ENCODE measurements at regions not wholly inside any gene's neighbourhood (a gene's known extent, or its start where the extent isn't known, plus 50 kb on each side); places are given as distances from the start of the nearest gene placed in this dataset.

DNA sequence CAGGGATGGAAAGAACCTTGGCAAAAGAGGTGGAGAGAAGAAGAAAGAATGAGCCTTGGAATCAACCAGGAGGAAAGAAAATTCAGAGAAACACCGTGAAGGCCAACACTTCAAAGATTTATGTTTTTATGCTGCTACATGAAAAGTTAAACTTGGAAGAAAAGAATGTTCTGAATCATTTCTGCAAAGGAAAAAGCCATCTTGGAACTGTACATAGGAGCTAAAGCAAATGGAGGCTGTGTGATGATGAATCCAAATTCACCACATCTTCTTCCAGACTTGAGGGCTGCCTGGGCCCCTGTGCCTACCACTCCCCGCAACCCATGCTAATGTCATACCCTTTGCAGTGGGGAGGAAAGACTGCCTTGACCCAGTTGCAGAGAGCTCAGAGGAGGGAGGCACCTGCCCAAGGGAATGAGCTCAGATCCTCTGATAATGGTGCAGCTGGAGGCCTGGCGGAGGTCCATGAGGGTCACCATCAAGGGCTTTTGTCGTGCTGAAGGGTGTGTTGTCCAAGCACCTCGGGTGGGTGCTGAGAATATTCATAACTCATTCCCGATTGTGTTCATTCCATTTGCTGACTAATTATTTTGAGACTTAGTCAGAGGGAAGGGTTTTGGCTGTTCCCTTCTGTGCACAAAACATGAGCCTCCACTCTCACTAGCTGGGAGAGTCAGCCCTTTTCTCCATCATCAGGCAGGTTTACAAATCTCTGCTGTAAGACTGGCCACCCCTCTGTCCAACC, 245.8 kb upstream of the JAG1 start:
- H3K4me3 Mint-ChIP-seq: no peak overlapping the region
- no peaks in the 10 kb centered on the region for H3K27me3 Mint-ChIP-seq
- H3K9me3 Mint-ChIP-seq: peaks cover 4% of the 10 kb centered on the region
- no peak overlapping the region for H3K27ac Mint-ChIP-seq
- no peaks in the 10 kb centered on the region for H3K4me1 Mint-ChIP-seq
- intact Hi-C loops (cut with micrococcal nuclease): no loop called here
- H3K36me3 Mint-ChIP-seq (ENCODE audit: low read depth): no peaks in the 10 kb centered on the region
- DNase-seq: no peak

DNA sequence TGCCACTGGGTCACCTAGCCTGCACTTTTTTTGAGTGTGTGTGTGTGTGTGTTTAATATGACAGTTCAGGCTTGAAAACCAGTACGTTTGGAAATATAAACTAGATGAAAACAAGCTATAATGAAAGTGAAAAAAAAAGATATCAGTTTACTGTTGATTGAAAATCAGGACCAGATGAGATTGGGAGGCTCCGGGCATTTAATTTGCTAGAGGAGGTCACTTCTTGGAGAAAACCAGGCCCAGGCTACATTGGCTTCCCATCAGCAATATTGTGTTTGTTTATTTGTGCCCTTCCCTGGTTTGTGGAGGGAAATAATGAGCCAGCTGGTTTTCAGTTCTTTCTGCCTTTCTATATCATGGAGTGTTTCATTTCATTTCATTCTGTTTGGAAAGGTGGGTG, 246.6 kb upstream of the JAG1 start:
- peaks cover 4% of the 10 kb centered on the region for H3K9me3 Mint-ChIP-seq
- H3K4me3 Mint-ChIP-seq: no peak overlapping the region
- intact Hi-C loops (cut with micrococcal nuclease): no loop called here
- H3K27ac Mint-ChIP-seq: no peak overlapping the region
- no peaks in the 10 kb centered on the region for H3K4me1 Mint-ChIP-seq
- H3K27me3 Mint-ChIP-seq: no peaks in the 10 kb centered on the region
- H3K36me3 Mint-ChIP-seq (ENCODE audit: low read depth): no peaks in the 10 kb centered on the region
- no peak for DNase-seq

DNA sequence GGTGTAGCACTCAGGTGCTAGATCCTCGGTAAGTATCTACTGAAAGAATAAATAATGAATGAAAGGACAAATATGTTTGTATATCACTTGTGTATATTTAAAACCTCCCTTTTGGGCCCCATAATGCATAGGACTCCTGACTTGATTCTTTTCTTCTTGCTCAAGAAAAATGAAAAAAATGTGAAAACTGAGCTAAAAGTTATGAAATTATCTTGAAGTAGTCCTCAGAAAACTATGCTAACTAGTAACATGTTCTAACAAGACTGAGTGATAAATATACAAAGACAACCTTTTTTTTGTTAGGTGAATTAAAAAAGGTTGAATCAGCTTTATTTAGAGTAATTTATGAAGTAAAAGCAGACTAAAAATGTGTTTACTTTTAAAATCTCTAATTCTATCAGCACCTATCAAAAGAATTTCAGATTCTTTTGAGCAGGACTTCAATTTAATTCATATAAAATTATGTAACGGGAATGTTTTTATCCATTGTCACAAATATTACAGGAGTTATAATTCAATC, 247.8 kb upstream of the JAG1 start:
- Mint-ChIP-seq H3K4me1 (no peaks in the 10 kb centered on the region), H3K27ac (no peak overlapping the region), H3K9me3 (peaks cover 4% of the 10 kb centered on the region), H3K4me3 (no peak overlapping the region), H3K27me3 (no peaks in the 10 kb centered on the region), H3K36me3 (ENCODE audit: low read depth) (no peaks in the 10 kb centered on the region)
- DNase-seq: no peak
- intact Hi-C loops (cut with micrococcal nuclease): no loop called here

DNA sequence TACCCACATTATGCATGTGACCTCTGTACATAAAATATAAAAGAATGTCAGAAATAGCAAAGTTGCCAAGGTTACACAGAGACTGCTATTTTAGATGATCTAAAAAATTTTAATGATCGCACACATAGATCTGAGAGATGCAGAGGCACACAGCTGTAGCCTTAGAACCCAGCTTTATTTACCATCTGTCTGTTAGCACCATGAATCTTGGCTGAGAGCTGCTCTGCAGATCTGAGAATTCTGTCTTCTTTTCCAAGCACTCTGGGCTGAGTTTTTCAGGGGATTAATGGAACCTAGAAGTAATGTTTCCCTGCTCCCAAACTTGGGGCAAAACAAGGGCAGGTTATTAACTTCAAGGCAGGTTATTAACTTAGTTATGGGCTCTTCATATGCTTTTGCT, 248.7 kb upstream of the JAG1 start:
- H3K36me3 Mint-ChIP-seq (ENCODE audit: low read depth): no peaks in the 10 kb centered on the region
- H3K27ac Mint-ChIP-seq: no peak overlapping the region
- H3K9me3 Mint-ChIP-seq: peaks cover 4% of the 10 kb centered on the region
- H3K27me3 Mint-ChIP-seq: no peaks in the 10 kb centered on the region
- intact Hi-C loops (cut with micrococcal nuclease): no loop called here
- no peaks in the 10 kb centered on the region for H3K4me1 Mint-ChIP-seq
- no peak for DNase-seq
- no peak overlapping the region for H3K4me3 Mint-ChIP-seq

DNA sequence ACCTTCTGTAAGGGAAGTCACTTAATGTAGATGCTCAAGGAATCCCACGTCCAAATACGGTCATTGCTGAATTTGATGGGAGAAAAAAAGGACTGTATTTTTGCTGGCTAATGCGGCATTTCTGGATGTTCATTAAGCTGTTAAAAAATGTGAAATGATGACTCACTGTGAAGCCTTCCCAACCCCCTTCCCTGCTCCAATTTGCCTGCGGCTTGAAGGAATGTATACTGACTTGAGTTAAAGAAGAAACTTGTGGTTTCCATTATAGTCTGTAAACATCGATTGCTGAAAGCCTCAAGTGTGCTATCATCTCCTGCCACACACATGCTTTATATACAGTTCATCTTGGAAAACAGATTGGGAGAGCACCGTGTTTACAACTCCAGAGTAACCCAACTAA, 249.1 kb upstream of the JAG1 start:
- intact Hi-C loops (cut with micrococcal nuclease): no loop called here
- no peak overlapping the region for H3K4me3 Mint-ChIP-seq

DNA sequence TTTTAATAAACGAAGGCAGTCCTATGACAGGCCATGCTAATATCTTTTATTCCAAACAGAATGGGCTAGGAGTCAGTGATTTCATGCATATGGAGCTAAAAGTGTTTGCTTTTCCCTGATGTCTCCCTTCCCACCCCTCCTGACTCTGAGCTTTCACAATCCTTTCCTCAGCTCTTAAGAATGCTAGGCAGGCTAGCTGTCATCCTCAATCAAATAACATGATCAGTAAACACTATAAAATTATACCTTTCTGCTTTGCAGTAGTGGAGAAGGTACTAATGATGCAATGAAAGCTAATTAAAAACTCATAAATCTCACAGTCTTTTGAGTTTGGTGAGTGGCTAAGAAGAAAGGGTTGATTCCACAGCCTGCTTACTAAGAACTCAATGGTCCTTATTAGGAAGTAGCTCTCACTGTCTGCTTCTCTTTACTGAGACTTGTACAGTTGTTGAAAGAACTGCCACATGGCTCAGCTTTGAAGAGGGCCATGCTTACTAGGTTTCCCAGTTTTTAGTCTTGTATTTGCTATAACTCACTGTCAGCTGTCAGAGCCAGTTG, 250.9 kb upstream of the JAG1 start:
- no peaks in the 10 kb centered on the region for H3K9me3 Mint-ChIP-seq
- no peaks in the 10 kb centered on the region for H3K36me3 Mint-ChIP-seq (ENCODE audit: low read depth)
- intact Hi-C loops (cut with micrococcal nuclease): no loop called here
- DNase-seq: no peak
- no peak overlapping the region for H3K27ac Mint-ChIP-seq
- H3K4me1 Mint-ChIP-seq: no peaks in the 10 kb centered on the region
- H3K4me3 Mint-ChIP-seq: no peak overlapping the region
- no peaks in the 10 kb centered on the region for H3K27me3 Mint-ChIP-seq

More for the DNA sequence above, 249.1 kb upstream of the JAG1 start:
- no peaks in the 10 kb centered on the region for H3K36me3 Mint-ChIP-seq (ENCODE audit: low read depth)
- no peak for DNase-seq
- H3K4me1 Mint-ChIP-seq: no peaks in the 10 kb centered on the region
- no peaks in the 10 kb centered on the region for H3K27me3 Mint-ChIP-seq
- peaks cover 4% of the 10 kb centered on the region for H3K9me3 Mint-ChIP-seq
- no peak overlapping the region for H3K27ac Mint-ChIP-seq

DNA sequence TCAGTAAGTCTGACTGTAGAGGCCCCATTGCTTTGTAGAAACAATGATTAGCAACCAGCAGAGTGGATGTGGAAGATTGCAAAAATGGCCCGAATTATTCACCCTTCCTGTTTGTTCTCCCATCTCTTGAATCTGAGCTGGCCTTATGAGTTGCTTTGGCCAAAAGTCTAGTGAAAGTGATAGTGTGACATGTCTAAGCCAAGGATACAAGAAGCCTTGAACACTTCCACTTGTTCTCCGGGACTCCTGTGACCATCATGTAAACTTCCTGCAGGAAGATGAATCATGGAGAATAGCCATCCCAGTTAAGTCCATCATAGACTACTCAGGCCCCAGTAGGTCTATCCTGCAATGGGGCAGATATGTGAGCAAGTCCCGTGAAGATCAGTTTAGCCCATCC, 252.0 kb upstream of the JAG1 start:
- intact Hi-C loops (cut with micrococcal nuclease): no loop called here

DNA sequence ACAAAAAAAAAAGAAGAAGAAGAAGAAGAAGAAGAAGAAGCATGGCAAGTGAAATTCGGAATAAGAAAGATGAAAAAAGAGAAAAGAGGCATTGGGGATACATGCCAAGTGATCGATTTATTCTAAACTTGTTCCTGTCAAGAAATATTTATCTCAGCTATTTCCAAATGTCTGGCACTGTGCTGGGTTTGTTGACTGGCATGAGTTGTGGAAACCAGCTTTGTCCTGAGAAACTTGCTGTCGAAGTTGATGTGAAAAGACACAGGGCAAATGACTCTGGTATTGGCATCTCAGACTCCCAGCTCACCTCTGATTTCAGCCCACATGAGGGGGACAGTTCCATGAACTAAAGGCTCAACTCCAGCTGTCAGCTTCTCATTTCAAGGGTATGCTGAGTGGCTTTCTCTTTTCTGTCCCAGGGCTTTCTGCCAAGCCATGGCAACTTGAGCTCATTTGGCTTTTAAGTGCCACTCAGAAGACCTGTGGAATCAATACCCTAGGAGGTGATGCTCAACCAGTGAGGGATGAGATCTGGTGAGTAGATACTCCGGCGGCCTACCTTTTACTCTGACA, 253.3 kb upstream of the JAG1 start:
- DNase-seq: no peak
- peaks cover 7% of the 10 kb centered on the region for H3K9me3 Mint-ChIP-seq
- H3K27me3 Mint-ChIP-seq: no peaks in the 10 kb centered on the region
- H3K27ac Mint-ChIP-seq: no peak overlapping the region
- intact Hi-C loops (cut with micrococcal nuclease): no loop called here
- H3K4me1 Mint-ChIP-seq: no peaks in the 10 kb centered on the region
- no peak overlapping the region for H3K4me3 Mint-ChIP-seq
- H3K36me3 Mint-ChIP-seq (ENCODE audit: low read depth): no peaks in the 10 kb centered on the region

More for the DNA sequence above, 252.0 kb upstream of the JAG1 start:
- Mint-ChIP-seq H3K4me1 (no peaks in the 10 kb centered on the region), H3K4me3 (no peak overlapping the region), H3K9me3 (no peaks in the 10 kb centered on the region), H3K36me3 (ENCODE audit: low read depth) (no peaks in the 10 kb centered on the region), H3K27me3 (no peaks in the 10 kb centered on the region), H3K27ac (no peak overlapping the region)
- DNase-seq: no peak

DNA sequence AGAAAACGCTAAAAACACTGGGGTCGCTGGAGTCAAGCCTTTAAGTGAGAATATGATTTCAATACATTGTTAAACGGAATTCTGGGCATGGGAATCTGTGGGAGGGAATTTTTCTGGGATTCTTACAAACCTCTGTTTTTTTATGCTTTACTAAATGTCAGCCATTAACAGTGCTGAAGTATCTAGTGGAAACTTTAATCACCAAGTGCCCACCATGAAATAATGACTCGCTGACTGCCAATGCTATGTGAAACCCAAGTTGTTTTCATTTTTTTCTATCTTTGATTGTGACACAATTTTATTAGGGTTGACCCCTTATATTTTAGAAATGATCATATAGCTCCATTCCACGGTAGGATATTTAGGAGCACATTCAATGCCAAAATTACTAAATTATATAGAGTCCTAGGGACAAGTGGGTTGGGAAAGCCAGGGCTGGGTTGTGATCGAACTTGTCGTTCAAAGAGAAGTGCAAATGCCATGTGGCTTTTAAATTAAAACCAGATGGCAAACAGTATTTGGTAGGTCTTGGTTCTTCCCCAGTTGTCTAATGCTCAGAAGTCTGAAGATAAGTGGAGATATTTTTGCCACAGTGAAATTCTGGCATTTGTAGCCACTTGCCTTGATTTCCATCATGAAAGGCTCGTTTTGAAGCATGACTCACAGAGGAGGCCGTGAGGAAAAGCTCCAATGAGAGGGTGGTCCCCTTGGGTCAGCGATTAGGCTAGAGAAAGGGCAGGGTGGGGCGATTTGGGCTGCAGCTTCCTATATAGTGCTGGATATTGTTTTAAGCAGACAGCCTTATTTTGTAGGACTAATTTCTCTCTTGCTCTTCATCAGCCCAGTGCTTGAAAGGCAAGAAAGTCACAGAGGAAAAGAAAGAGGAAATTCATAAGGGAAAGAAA, 254.4 kb upstream of the JAG1 start:
- no peak overlapping the region for H3K27ac Mint-ChIP-seq
- no peak overlapping the region for H3K4me3 Mint-ChIP-seq
- no peaks in the 10 kb centered on the region for H3K4me1 Mint-ChIP-seq
- H3K9me3 Mint-ChIP-seq: peaks cover 7% of the 10 kb centered on the region
- H3K36me3 Mint-ChIP-seq (ENCODE audit: low read depth): no peaks in the 10 kb centered on the region
- H3K27me3 Mint-ChIP-seq: no peaks in the 10 kb centered on the region
- DNase-seq: no peak
- intact Hi-C loops (cut with micrococcal nuclease): no loop called here

DNA sequence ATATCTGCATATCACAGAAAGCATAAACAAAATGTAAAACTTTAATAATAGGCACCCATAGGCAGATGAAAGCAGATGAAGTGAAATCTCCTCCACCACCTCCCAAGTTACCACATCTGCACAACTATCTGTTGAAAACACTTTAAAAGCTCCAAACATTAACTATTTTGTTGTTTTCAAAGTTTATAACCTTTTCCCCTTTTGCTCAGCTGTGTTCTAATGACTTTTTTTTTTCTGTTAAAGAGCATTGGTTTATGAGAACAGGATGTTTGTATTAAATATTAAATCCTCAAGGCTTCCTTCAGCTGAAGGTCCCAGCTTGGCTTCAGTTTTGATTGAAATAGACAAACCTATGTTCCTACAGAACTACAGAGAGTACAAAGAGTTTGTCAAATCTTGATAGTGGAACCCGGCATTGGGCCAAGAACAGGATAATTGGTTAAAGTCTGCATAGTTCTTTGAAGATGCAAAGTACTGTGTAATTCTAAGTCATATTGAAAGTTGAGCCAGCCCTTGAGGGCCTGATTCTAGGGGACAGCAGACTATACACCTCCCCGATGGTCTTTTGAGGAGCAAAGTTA, 255.1 kb upstream of the JAG1 start:
- Mint-ChIP-seq H3K36me3 (ENCODE audit: low read depth) (no peaks in the 10 kb centered on the region), H3K4me3 (no peak overlapping the region), H3K9me3 (peaks cover 7% of the 10 kb centered on the region), H3K27me3 (no peaks in the 10 kb centered on the region), H3K4me1 (no peaks in the 10 kb centered on the region), H3K27ac (no peak overlapping the region)
- intact Hi-C loops (cut with micrococcal nuclease): no loop called here
- no peak for DNase-seq

DNA sequence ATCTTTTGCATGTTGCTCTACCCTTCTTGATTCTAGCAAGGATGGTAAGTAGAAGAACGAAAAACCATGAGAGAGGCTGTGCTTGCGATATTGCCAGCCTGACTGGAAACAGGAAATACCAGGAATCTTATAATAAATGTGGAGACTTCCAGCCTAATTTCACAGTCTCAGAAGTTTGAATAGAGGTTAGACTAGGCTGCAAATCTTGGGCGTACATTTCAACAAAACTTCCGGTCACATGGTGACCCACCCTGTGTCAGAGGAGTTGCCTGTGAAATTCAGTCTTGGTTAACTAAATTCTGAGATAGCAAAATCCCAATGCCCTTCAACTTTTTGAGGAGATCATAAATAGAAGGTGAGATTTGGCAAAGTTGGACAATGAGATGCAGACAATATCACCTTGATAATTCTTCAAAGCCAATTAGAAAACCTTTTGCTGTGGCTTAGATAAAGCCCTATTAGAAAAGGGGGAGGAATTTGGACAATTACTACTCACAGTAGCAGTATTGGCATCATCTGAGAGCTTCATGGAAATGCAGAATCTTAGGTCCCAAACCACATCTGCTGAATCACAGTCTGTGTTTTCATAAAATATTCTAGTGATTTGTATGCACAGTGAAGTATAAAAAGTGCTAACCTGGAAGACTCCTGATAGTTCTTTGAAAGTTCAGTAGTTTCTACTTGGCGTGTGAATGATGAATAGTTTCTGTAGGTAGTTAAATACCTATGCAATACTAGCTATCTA, 262.0 kb upstream of the JAG1 start:
- DNase-seq: no peak
- Mint-ChIP-seq H3K9me3 (peaks cover 7% of the 10 kb centered on the region), H3K27ac (no peak overlapping the region), H3K4me3 (no peak overlapping the region), H3K4me1 (no peaks in the 10 kb centered on the region), H3K36me3 (ENCODE audit: low read depth) (no peaks in the 10 kb centered on the region), H3K27me3 (no peaks in the 10 kb centered on the region)
- intact Hi-C loops (cut with micrococcal nuclease): no loop called here

DNA sequence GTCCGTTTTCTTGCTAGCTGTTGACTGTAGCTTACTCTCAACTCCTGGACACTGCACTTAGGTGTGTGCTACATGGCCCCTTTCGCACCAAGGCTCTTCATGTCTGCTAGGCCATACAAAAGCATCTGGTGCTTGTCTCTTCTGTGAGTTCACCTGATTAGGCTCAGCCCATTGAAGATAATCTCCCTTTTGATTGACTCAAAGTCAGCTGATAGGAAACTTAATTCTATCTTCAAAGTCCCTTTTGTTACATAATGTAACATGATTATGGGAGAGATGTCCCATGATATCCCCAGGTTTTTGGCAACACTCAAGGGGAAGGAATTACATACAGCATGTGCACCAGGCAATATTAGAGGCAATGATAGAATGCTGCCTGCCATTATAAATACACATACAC, 263.0 kb upstream of the JAG1 start:
- Mint-ChIP-seq H3K4me1 (no peaks in the 10 kb centered on the region), H3K9me3 (peaks cover under 1% of the 10 kb centered on the region), H3K4me3 (no peak overlapping the region), H3K27me3 (no peaks in the 10 kb centered on the region), H3K27ac (no peak overlapping the region), H3K36me3 (ENCODE audit: low read depth) (no peaks in the 10 kb centered on the region)
- no peak for DNase-seq
- intact Hi-C loops (cut with micrococcal nuclease): no loop called here

DNA sequence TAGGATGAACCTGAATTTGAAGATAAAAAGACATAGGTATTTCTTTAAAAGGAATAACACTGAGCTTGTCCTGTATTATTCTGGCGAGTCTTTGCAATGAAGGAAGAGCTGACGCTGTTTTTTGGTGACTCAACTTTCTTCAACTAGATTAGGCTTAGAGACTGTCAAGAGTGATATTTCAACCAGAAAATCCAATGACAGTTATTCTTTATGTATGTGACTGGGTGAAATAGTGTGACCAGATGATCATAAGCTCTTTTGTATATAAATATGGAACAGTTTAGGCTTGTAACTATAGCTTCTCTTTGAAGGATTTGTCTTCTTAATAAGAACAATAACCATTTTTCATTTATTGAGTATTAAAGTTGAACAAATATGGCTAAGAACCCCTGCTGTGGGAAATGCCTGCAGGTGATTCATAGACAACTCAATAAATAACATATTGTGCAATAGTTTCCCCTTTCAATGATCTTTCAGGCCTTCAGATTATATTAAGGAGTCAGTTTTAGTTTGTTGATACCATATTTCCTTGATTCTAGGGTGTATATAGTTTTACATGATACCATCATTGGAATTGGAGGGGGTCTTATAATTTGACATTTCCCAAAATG, 265.6 kb upstream of the JAG1 start:
- no peak for DNase-seq
- Mint-ChIP-seq H3K4me1 (no peaks in the 10 kb centered on the region), H3K9me3 (no peaks in the 10 kb centered on the region), H3K27me3 (no peaks in the 10 kb centered on the region), H3K36me3 (ENCODE audit: low read depth) (no peaks in the 10 kb centered on the region), H3K27ac (no peak overlapping the region), H3K4me3 (no peak overlapping the region)
- intact Hi-C loops (cut with micrococcal nuclease): no loop called here
